ENCODE measurements at regions not wholly inside any gene's neighbourhood (a gene's known extent, or its start where the extent isn't known, plus 50 kb on each side); places are given as distances from the start of the nearest gene placed in this dataset.

GRCh38 chr6:140045116-140045515 is 670.7 kb upstream of the CITED2 start:
- DNase-seq, result no peak
- TF ChIP-seq, protein P1, sequence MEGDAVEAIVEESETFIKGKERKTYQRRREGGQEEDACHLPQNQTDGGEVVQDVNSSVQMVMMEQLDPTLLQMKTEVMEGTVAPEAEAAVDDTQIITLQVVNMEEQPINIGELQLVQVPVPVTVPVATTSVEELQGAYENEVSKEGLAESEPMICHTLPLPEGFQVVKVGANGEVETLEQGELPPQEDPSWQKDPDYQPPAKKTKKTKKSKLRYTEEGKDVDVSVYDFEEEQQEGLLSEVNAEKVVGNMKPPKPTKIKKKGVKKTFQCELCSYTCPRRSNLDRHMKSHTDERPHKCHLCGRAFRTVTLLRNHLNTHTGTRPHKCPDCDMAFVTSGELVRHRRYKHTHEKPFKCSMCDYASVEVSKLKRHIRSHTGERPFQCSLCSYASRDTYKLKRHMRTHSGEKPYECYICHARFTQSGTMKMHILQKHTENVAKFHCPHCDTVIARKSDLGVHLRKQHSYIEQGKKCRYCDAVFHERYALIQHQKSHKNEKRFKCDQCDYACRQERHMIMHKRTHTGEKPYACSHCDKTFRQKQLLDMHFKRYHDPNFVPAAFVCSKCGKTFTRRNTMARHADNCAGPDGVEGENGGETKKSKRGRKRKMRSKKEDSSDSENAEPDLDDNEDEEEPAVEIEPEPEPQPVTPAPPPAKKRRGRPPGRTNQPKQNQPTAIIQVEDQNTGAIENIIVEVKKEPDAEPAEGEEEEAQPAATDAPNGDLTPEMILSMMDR (IDR thresholded peaks at IDR 0.05; ENCODE audit: borderline replicate concordance), result no peak
- Histone ChIP-seq H3K36me3 (no peaks in the 10 kb centered on the region), H3K27me3 (ENCODE audit: low read depth) (no peaks in the 10 kb centered on the region), H3K4me3 (no peak overlapping the region), H3K27ac (replicated peaks) (no peak overlapping the region), H3K9me3 (replicated peaks) (peaks cover 10% of the 10 kb centered on the region), H3K4me1 (peaks cover 21% of the 10 kb centered on the region)
- intact Hi-C loops (cut with micrococcal nuclease), result no loop called here

DNA sequence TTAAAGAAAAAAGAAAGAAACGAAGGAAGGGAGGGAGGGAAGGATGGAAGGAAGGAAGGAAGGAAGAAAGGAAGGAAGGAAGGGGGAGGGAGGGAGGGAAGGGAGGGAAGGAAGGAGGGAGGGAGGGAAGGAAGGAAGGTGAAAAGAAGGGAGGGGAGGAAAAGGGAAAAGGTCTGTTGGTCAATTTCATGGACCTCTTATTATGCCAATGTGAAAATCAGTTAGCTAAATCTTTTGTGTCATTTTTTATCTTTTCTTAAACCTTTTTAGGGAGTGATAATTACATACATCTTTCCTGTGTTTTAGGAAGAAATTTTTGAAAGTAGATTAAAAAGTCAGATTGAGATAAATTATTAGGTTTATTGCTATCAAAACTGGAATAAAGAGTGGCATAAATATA is 670.2 kb upstream of the CITED2 start:
- TF ChIP-seq, protein P1 (IDR thresholded peaks at IDR 0.05; ENCODE audit: borderline replicate concordance), result no peak
- Histone ChIP-seq H3K4me1 (peaks cover 21% of the 10 kb centered on the region), H3K9me3 (replicated peaks) (peaks cover 10% of the 10 kb centered on the region), H3K27ac (replicated peaks) (peak overlapping the region; percentile 50), H3K36me3 (no peaks in the 10 kb centered on the region), H3K27me3 (ENCODE audit: low read depth) (no peaks in the 10 kb centered on the region), H3K4me3 (no peak overlapping the region)
- intact Hi-C loops (cut with micrococcal nuclease), result no loop called here
- no peak for DNase-seq

- Histone ChIP-seq H3K36me3 (no peaks in the 10 kb centered on the region), H3K27me3 (ENCODE audit: low read depth) (no peaks in the 10 kb centered on the region), H3K4me3 (no peak overlapping the region), H3K9me3 (replicated peaks) (peaks cover 10% of the 10 kb centered on the region), H3K27ac (replicated peaks) (peak overlapping the region; percentile 50), H3K4me1 (peaks cover 21% of the 10 kb centered on the region)
- intact Hi-C loops (cut with micrococcal nuclease), result no loop called here
- no peak for DNase-seq
- TF ChIP-seq, protein P1 (IDR thresholded peaks at IDR 0.05; ENCODE audit: borderline replicate concordance), result no peak
Observed at GRCh38 chr6:140043762-140044378, 669.4 kb upstream of the CITED2 start.

DNA sequence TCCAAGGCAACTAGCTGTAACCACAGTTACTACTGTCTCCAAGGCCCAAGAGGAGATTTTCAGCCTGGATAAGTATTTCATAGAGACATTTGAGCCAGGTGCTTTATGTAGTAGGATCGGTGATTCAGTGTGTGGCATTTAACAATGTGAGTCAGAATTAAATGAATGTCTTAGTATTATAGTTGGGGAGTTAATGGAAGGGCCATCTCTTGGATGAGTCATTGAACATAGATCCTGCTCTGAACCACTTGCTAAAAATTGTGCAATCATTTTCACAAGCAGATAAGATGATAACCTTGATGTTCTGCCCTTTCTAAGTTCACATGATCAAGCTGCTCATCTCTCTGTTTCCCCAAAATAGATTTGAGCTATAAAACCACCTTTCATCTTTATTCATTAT is 668.9 kb upstream of the CITED2 start:
- no peak for DNase-seq
- intact Hi-C loops (cut with micrococcal nuclease), result no loop called here
- H3K4me3 ChIP-seq, result no peak overlapping the region
- H3K9me3 ChIP-seq (replicated peaks), result peaks cover 10% of the 10 kb centered on the region
- H3K4me1 ChIP-seq, result peaks cover 21% of the 10 kb centered on the region
- H3K36me3 ChIP-seq, result no peaks in the 10 kb centered on the region
- no peaks in the 10 kb centered on the region for H3K27me3 ChIP-seq (ENCODE audit: low read depth)
- peak overlapping the region; percentile 50 for H3K27ac ChIP-seq (replicated peaks)
- TF ChIP-seq, protein P1 (IDR thresholded peaks at IDR 0.05; ENCODE audit: borderline replicate concordance), result no peak

GRCh38 chr6:140041571-140042332 is 667.3 kb upstream of the CITED2 start:
- Histone ChIP-seq H3K27me3 (ENCODE audit: low read depth) (no peaks in the 10 kb centered on the region), H3K4me1 (peaks cover 21% of the 10 kb centered on the region), H3K27ac (replicated peaks) (no peak overlapping the region), H3K4me3 (no peak overlapping the region), H3K36me3 (no peaks in the 10 kb centered on the region), H3K9me3 (replicated peaks) (peaks cover 5% of the 10 kb centered on the region)
- DNase-seq, result no peak
- TF ChIP-seq, protein P1 (IDR thresholded peaks at IDR 0.05; ENCODE audit: borderline replicate concordance), result no peak
- intact Hi-C loops (cut with micrococcal nuclease), result no loop called here
